GM12878 (cell line): ENCODE measurements at regions not wholly inside any gene's neighbourhood (a gene's known extent, or its start where the extent isn't known, plus 50 kb on each side); places are given as distances from the start of the nearest gene placed in this dataset.

ENCODE experiments used
- ATAC-seq: fragments of 200-7000 bp; cut with Tn5 transposase; 3 replicates; pipeline ENCODE4 v1.9.1; 2020; ENCODE audit warnings: mild to moderate bottlenecking, moderate library complexity
- BruUV-seq: library from RNA; stranded (reverse); fragments of 400-500 nt; replicated peaks from 2 replicates; lab custom pipeline; 2021; lab: Mats Ljungman, UMichigan
- CTCF ChIA-PET: fragments of 300-600 bp; sonication (Branson Sonifier 250); formaldehyde crosslinking; extraction: SDS; loops from one replicate; lab custom pipeline; 2021; ENCODE audit warnings: inconsistent platforms; lab: Yijun Ruan, JAX
- POLR2A ChIA-PET: fragments of 350-600 bp; formaldehyde crosslinking; extraction: SDS; loops from one replicate; lab custom pipeline; 2021; ENCODE audit warnings: inconsistent platforms; lab: Charles Lee
- RAD21 ChIA-PET: fragments of 300-600 bp; sonication (Branson Sonifier 250); formaldehyde crosslinking; loops from one replicate; lab custom pipeline; 2023; ENCODE audit warnings: antibody characterized with exemption; ENCODE audit not compliant: unreplicated experiment; lab: Charles Lee
- SMC1A ChIA-PET: fragments of 300-600 bp; sonication (Branson Sonifier 250); formaldehyde crosslinking; loops from one replicate; lab custom pipeline; 2023; ENCODE audit not compliant: unreplicated experiment, uncharacterized antibody; lab: Charles Lee
- DNase-seq: peaks from one replicate; pipeline ENCODE4 v3.0.0-alpha.2; 2011; ENCODE audit warnings: low read depth, low spot score
- FAIRE-seq: peaks from 3 replicates; lab custom pipeline; 2011; peaks lifted over from hg19 to GRCh38; lab: Jason Lieb, UNC
- H2AFZ ChIP-seq: 2 replicates; pipeline ENCODE4 v1.6.0; 2011; ENCODE audit warnings: low read depth, low read length, control low read depth; ENCODE audit not compliant: control insufficient read depth
- H3K27ac ChIP-seq: 2 replicates; pipeline ENCODE4 v1.5.1; 2011; ENCODE audit warnings: control low read depth; ENCODE audit not compliant: control insufficient read depth, insufficient read depth
- H3K27me3 ChIP-seq, 2 experiments: replicated peaks in 1 of 2; 2 replicates each; pipeline versions ENCODE4 v1.6.0 to v1.6.1; 2011; ENCODE audit warnings: low read length in 1 of 2; ENCODE audit not compliant: control insufficient read depth in 2 of 2, insufficient read depth in 2 of 2
- H3K36me3 ChIP-seq, 2 experiments: 2 replicates each; pipeline ENCODE4 v1.5.1; 2011; ENCODE audit warnings: low read length in 1 of 2; ENCODE audit not compliant: control insufficient read depth in 2 of 2, insufficient read depth in 2 of 2
- H3K4me1 ChIP-seq: 2 replicates; pipeline ENCODE4 v1.6.1; 2011; ENCODE audit warnings: mild to moderate bottlenecking, low read length, moderate library complexity, mixed read lengths; ENCODE audit not compliant: control insufficient read depth, insufficient read depth
- H3K4me2 ChIP-seq: 2 replicates; pipeline ENCODE4 v1.6.0; 2011; ENCODE audit warnings: control low read depth; ENCODE audit not compliant: control insufficient read depth, insufficient read depth
- H3K4me3 ChIP-seq: fragments of 200-600 bp; sonication (generic); 2 replicates; pipeline ENCODE4 v1.5.1; 2016
- H3K79me2 ChIP-seq: 2 replicates; pipeline ENCODE4 v1.6.0; 2011; ENCODE audit warnings: low read length; ENCODE audit not compliant: control insufficient read depth, insufficient read depth
- H3K9ac ChIP-seq: 2 replicates; pipeline ENCODE4 v1.8.0; 2011; ENCODE audit warnings: low read length, control low read depth, mixed read lengths; ENCODE audit not compliant: control insufficient read depth, insufficient read depth
- H3K9me3 ChIP-seq: replicated peaks from 3 replicates; pipeline ENCODE4 v1.5.1; 2011; ENCODE audit warnings: mild to moderate bottlenecking, low read length; ENCODE audit not compliant: control insufficient read depth, insufficient read depth
- H4K20me1 ChIP-seq: 2 replicates; pipeline ENCODE4 v1.6.0; 2011; ENCODE audit not compliant: control insufficient read depth, insufficient read depth
- CBFB ChIP-seq: IDR thresholded peaks from 2 replicates; pipeline ENCODE4 v1.6.1; 2016; ENCODE audit warnings: antibody characterized with exemption, low read depth
- CUX1 ChIP-seq: IDR thresholded peaks from 2 replicates; pipeline ENCODE4 v1.6.1; 2012; ENCODE audit warnings: improper control_type of control experiment, low read depth, low read length; ENCODE audit not compliant: insufficient replicate concordance
- EZH2 ChIP-seq: IDR thresholded peaks from 2 replicates; pipeline ENCODE4 v1.6.1; 2012; ENCODE audit warnings: low read depth, mild to moderate bottlenecking, control low read depth, inconsistent platforms, low read length, borderline replicate concordance; ENCODE audit not compliant: control insufficient read depth
- FOXM1 ChIP-seq: IDR thresholded peaks from 2 replicates; pipeline ENCODE4 v1.6.1; 2012; ENCODE audit warnings: low read depth, mild to moderate bottlenecking, inconsistent platforms, low read length, moderate library complexity
- NBN ChIP-seq: fragments of 450-650 bp; IDR thresholded peaks from 2 replicates; pipeline ENCODE4 v1.6.1; 2016
- NR2C2 ChIP-seq: IDR thresholded peaks from 2 replicates; pipeline ENCODE4 v1.6.1; 2011; ENCODE audit warnings: borderline replicate concordance, low read depth; ENCODE audit not compliant: control insufficient read depth, insufficient read length
- TCF12 ChIP-seq: IDR thresholded peaks from 2 replicates; pipeline ENCODE4 v1.6.1; 2011; ENCODE audit warnings: low read depth, mild to moderate bottlenecking, low read length
- TCF7 ChIP-seq: IDR thresholded peaks from 2 replicates; pipeline ENCODE4 v1.6.1; 2014; ENCODE audit warnings: antibody characterized with exemption, borderline replicate concordance
- ZBTB33 ChIP-seq: fragments of 450-650 bp; IDR thresholded peaks from 2 replicates; pipeline ENCODE4 v1.6.1; 2017; ENCODE audit warnings: mild to moderate bottlenecking
- ZNF274 ChIP-seq: IDR thresholded peaks from one replicate; pipeline ENCODE4 v1.8.0; 2011; ENCODE audit not compliant: insufficient read length, insufficient read depth
- WGBS: methylation state at CpG from one replicate; pipeline ENCODE4 v1.1.6; 2016; ENCODE audit warnings: low lambda C conversion rate; ENCODE audit not compliant: insufficient replicate concordance, insufficient coverage; ENCODE audit errors: missing lambda C conversion rate; 5-methylcytosine and 5-hydroxymethylcytosine counted together
- in situ Hi-C: fragments of 300-500 bp; cut with MboI; formaldehyde crosslinking; loops from 9 replicates; pipeline ENCODE4 v1.14.3; 2018; ENCODE audit warnings: mixed read lengths
- intact Hi-C: fragments of 100-400 bp; cut with micrococcal nuclease; formaldehyde crosslinking; loops from one replicate; pipeline ENCODE4 v1.14.2; 2022; ENCODE audit not compliant: unreplicated experiment
- TF ChIP-seq, protein P1 (sequence below): fragments of 450-650 bp; IDR thresholded peaks from 2 replicates; pipeline ENCODE4 v1.6.1; 2017; ENCODE audit warnings: mild to moderate bottlenecking, low read depth, inconsistent platforms; ENCODE audit not compliant: poor library complexity, severe bottlenecking

DNA sequence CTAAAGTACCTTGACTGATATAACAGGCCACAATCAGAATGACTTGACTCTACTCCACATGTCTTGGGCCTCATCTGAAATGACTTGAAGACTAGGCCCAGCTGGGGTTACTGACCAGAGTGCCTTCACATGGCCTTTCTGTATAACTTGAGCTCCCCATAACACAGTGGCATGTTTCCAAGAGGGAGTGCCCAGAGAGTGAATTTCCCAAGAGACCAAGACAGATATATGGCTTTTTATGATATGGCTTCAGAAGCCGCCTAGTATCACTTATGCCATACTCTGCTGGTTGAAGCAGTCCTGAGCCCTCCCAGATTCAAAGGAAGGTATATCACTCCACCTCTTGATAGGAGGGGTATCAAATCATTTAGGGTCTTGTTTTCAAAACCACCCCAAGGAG lies 357.5 kb upstream of the EEF2KMT start:
- ATAC-seq (no peak), FAIRE-seq (no peak), DNase-seq (no peak)
- ChIA-PET SMC1A (no interaction called here), RAD21 (no interaction called here), CTCF (no interaction called here), POLR2A (no interaction called here)
- no peak overlapping the region for H3K9ac ChIP-seq
- no TSS peak for BruUV-seq
- H3K4me2 ChIP-seq: no peak overlapping the region
- H4K20me1 ChIP-seq: no peaks in the 10 kb centered on the region
- no peak overlapping the region for H3K4me3 ChIP-seq
- in situ Hi-C loops: no loop called here
- H2AFZ ChIP-seq: no peak overlapping the region
- intact Hi-C loops: no loop called here
- H3K9me3 ChIP-seq: no peaks in the 10 kb centered on the region; the same call in 2 of the 3 replicates
- H3K27me3 ChIP-seq: no peaks in the 10 kb centered on the region
- no peaks in the 10 kb centered on the region for H3K4me1 ChIP-seq
- no peak overlapping the region for H3K27ac ChIP-seq
- TF ChIP-seq EZH2 (no peak), ZBTB33 (no peak), NR2C2 (no peak), CBFB (no peak), NBN (no peak), TCF12 (no peak), FOXM1 (no peak), CUX1 (no peak), ZNF274 (no peak), TCF7 (no peak)
- TF ChIP-seq, protein P1, sequence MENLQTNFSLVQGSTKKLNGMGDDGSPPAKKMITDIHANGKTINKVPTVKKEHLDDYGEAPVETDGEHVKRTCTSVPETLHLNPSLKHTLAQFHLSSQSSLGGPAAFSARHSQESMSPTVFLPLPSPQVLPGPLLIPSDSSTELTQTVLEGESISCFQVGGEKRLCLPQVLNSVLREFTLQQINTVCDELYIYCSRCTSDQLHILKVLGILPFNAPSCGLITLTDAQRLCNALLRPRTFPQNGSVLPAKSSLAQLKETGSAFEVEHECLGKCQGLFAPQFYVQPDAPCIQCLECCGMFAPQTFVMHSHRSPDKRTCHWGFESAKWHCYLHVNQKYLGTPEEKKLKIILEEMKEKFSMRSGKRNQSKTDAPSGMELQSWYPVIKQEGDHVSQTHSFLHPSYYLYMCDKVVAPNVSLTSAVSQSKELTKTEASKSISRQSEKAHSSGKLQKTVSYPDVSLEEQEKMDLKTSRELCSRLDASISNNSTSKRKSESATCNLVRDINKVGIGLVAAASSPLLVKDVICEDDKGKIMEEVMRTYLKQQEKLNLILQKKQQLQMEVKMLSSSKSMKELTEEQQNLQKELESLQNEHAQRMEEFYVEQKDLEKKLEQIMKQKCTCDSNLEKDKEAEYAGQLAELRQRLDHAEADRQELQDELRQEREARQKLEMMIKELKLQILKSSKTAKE: no peak
- WGBS: 89% methylated on average over 1 of the region's 1 CpG
- H3K79me2 ChIP-seq: no peaks in the 10 kb centered on the region
- H3K36me3 ChIP-seq: no peaks in the 10 kb centered on the region
